ENCODE measurements at regions not wholly inside any gene's neighbourhood (a gene's known extent, or its start where the extent isn't known, plus 50 kb on each side); places are given as distances from the start of the nearest gene placed in this dataset.

GRCh38 chr12:92457458-92458180 lies 245.2 kb upstream of the PLEKHG7 start:
- Histone ChIP-seq H3K4me1 (peaks cover 0 to 19% (median 0%) of the 10 kb centered on the region in 12 donors), H3K9me3 (peaks cover 0 to 5% (median 0%) of the 10 kb centered on the region in 12 donors), H3K27me3 (no peaks in the 10 kb centered on the region), H3K27ac (no peak overlapping the region), H3K4me3 (no peak overlapping the region), H3K36me3 (no peaks in the 10 kb centered on the region)
- DNase-seq: no peak
- no peak for TF ChIP-seq POLR2A (IDR thresholded peaks at IDR 0.05)
- TF ChIP-seq CTCF (IDR thresholded peaks at IDR 0.05): no peak
- 64 to 90% (median 77%) methylated on average over 4 of the region's 4 CpGs for WGBS, 4 donors
- ATAC-seq: no peak
- intact Hi-C loops (cut with DNase I): no loop called here

GRCh38 chr12:92452763-92453162 lies 250.0 kb upstream of the PLEKHG7 start:
- H3K4me1 ChIP-seq: no peaks in the 10 kb centered on the region
- no peak overlapping the region for H3K4me3 ChIP-seq
- TF ChIP-seq CTCF (IDR thresholded peaks at IDR 0.05) (no peak), POLR2A (IDR thresholded peaks at IDR 0.05) (no peak)
- H3K27me3 ChIP-seq: no peaks in the 10 kb centered on the region
- peaks cover 0 to 5% (median 0%) of the 10 kb centered on the region in 12 donors for H3K9me3 ChIP-seq
- no peaks in the 10 kb centered on the region for H3K36me3 ChIP-seq
- H3K27ac ChIP-seq: no peak overlapping the region
- DNase-seq: no peak
- ATAC-seq: no peak
- intact Hi-C loops (cut with DNase I): no loop called here

- Histone ChIP-seq H3K4me3 (no peak overlapping the region), H3K27me3 (no peaks in the 10 kb centered on the region), H3K4me1 (peaks cover 0 to 44% (median 25%) of the 10 kb centered on the region in 12 donors), H3K27ac (peak overlapping the region; percentile 53 to 89 (median 76)), H3K36me3 (no peaks in the 10 kb centered on the region), H3K9me3 (no peaks in the 10 kb centered on the region)
- 96 to 100% (median 97%) methylated on average over 1 of the region's 1 CpG for WGBS, 4 donors
- intact Hi-C loops (cut with DNase I): loop anchor here in 4 of 10 donors (10.0 kb wide), 3 partner anchors 59 to 301 kb away; partner anchors contain the start of gene BTG1 (in 1 of the 4)
- TF ChIP-seq POLR2A (IDR thresholded peaks at IDR 0.05) (no peak), CTCF (IDR thresholded peaks at IDR 0.05) (no peak)
- no peak for ATAC-seq
- no peak for DNase-seq
These were observed 256.7 kb upstream of the PLEKHG7 start for GRCh38 chr12:92446083-92446460.

GRCh38 chr12:92445253-92446082 lies 257.3 kb upstream of the PLEKHG7 start:
- Histone ChIP-seq H3K9me3 (no peaks in the 10 kb centered on the region), H3K27ac (peak overlapping the region; percentile 53 to 89 (median 76)), H3K4me3 (no peak overlapping the region), H3K36me3 (no peaks in the 10 kb centered on the region), H3K27me3 (no peaks in the 10 kb centered on the region), H3K4me1 (peaks cover 0 to 44% (median 25%) of the 10 kb centered on the region in 12 donors)
- intact Hi-C loops (cut with DNase I): loop anchor here in 4 of 10 donors (10.0 kb wide), 3 partner anchors 59 to 301 kb away; partner anchors contain the start of gene BTG1 (in 1 of the 4)
- ATAC-seq (peak; percentile 80 to 94 (median 84)), DNase-seq (peak in 4 of 5 donors; percentile 34 to 57 (median 52))
- 41 to 55% (median 46%) methylated on average over 10 of the region's 10 CpGs for WGBS, 4 donors
- TF ChIP-seq POLR2A (IDR thresholded peaks at IDR 0.05): no peak
- no peak for TF ChIP-seq CTCF (IDR thresholded peaks at IDR 0.05)

All from heart left ventricle (tissue), 16 donors.